UCSD-AML1 (cell line): ENCODE measurements at regions not wholly inside any gene's neighbourhood (a gene's known extent, or its start where the extent isn't known, plus 50 kb on each side); places are given as distances from the start of the nearest gene placed in this dataset.
"Not testable (repeated sequence)": the region's sequence is repeated elsewhere in the genome, so short reads cannot be mapped to it uniquely, and the experiment has no call there.

Experiments
- DNase-seq: peaks from one replicate; lab custom pipeline; 2025; ENCODE audit not compliant: unreplicated experiment; lab: John Stamatoyannopoulos, UW

DNA sequence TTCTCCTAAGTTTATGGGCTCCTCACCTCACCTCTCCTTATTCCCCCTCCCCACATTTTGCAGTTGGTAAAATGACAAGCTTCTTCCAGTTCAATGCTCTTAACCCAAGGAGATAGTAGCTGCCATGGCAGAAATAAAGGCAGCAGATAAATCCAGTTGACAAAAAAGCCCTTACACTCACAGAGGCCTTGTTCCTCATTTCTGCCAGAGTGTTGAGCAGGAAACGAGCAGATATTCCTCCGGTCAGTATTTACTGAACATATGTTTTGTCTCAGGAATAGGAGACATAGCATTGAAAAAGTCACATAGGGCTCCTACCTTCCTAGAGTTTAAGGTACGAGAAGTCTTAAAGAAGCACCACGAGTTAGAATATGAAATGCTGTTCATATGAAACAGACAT lies 493.7 kb upstream of the TNP1 start:
- DNase-seq: no peak

DNA sequence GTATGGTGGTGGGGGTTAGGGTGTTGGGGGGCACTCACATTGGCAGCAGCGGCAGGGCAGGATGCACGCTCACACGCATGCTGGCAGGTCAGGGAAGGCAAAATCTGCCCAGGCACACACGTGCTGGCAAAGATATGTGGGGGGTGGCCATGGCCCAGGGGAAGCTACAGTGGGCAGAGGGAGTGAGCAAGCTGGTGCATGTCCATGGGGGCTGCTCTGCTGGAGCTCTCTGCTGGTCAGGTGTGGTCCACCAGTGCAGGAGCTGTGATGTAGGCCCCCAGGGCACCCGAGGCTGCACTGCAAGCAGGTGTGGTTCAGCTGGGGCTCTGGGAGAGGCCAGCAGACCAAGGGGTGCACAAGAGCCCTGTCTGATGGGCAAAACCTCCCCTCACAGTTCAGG lies 491.5 kb upstream of the TNP1 start:
- no peak for DNase-seq

DNA sequence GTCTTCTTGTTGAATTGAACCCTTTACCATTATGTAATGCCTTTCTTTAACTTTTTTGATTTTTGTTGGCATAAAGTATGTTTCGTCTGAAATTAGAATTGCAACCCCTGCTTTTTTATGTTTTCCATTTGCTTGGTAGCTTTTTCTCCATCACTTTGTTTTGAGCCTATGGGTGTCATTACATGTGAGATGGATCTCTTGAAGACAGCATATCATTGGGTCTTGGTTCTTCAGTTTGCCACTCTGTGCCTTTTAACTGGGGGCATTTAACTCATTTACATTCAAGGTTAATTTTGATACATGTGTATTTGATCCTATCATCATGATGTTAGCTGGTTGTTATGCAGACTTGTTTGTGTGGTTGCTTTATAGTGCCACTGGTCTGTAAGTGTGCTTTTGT lies 489.4 kb upstream of the TNP1 start:
- DNase-seq: no peak

DNA sequence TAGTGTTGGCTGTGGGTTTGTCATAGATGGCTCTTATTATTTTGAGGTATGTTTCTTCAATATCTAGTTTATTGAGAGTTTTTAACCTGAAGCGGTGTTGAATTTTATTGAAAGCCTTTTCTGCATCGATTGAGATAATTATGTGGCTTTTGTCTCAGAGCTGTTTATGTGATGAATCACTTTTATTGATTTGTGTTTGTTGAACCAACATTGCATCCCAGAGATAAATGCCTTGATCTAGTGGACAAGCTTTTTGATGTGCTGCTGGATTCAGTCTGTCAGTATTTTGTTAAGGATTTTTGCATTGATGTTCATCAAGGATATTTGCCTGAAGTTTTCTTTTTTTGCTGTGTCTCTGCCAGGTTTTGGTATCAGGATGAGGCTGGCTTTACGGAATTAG lies 487.8 kb upstream of the TNP1 start:
- DNase-seq: not testable (repeated sequence)

DNA sequence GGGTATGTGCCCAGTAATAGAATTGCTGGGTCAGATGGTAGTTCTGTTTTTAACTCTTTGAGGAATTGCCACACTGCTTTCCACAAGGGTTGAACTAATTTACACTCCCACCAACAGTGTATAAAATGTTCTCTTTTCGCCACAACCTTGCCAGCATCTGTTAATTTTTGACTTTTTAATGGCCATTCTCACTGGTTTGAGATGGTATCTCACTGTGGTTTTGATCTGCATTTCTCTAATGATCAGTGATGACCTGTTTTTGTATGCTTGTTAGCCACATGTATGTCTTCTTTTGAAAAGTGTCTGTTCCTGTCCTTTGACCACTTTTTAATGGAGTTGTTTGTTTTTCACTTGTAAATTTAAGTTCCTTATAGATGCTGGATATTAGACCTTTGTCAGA lies 486.2 kb upstream of the TNP1 start:
- not testable (repeated sequence) for DNase-seq

DNA sequence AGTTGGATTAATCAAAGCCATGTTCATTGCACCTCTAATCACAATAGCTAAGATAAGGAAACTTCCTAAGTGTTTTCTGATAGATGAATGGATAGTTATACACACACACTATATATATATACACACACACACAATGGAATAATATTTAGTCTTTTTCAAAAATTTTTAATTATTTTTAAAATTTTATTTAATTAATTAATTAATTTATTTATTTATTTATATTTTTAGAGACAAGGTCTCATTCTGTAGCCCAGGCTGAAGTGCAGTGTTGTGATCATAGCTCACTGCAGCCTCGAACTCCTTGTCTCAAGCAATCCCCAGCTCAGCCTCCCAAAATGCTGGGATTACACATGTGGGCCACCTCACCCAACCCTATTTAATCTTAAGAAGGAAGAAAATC lies 481.0 kb upstream of the TNP1 start:
- DNase-seq: no peak

DNA sequence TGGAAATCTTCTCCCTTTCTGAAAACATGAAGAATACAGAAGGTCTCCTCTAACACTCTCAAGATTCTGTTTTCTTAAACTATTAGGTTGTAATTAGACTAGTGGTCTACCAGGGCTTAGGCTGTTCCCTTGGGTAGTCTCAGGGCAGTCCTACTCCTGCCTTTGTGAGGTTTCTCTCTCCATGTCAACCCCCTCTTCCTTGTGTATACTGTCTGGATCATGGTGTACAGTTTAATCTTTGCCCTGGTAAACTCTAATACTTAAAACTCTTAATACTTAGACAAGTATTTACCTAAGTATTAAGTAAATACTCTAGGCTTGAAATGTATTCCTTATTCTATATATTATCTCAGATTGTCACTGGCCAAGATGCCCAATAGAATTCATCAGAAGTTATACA lies 480.3 kb upstream of the TNP1 start:
- DNase-seq: no peak

DNA sequence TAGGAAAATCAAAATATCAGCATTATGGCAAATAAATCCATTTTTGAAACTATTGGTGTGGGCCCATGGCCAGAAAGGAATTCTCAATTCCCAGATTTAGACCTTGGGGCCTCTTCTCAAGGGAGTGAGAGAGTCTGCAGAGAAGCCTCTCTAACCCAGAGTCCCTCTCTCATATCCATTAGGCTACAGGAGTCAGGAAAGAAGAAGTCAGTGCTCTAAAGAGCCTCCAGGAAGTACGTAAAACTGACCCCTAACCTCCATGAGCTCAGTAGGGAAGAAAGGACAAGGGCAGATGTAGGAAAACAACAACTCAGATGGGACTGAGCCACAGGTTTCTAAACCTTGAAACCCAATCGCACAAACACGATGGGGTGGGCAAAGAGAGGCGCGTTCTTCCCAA lies 479.9 kb upstream of the TNP1 start:
- no peak for DNase-seq

DNA sequence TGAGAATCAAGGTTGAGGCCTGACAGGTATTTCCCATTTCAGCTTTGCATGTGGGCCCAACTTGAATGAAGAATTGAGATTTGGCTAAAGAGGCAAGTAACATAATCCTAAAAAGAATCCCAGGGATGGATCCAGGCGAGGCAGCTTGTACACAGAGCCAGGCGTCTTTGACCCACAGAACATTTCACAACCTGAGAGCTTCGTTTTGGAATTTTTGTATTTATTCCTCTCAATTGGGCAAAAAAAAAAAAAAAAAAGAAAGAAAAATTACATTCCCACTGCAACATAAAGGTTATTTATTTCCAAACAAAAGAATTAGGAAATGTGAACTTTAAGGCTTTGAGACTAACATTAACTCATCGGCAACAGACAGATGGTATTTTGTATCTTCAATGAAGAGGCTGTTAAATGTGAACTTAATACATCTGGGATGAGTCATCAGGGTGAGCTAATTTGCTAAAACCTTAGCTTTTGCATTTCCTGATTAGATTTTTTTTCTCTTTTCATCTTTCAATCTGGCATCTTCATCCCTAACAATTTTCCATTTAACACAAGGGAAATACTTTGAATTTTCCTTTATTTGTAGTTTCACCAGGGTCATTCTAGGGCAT lies 478.5 kb upstream of the TNP1 start:
- DNase-seq: no peak

DNA sequence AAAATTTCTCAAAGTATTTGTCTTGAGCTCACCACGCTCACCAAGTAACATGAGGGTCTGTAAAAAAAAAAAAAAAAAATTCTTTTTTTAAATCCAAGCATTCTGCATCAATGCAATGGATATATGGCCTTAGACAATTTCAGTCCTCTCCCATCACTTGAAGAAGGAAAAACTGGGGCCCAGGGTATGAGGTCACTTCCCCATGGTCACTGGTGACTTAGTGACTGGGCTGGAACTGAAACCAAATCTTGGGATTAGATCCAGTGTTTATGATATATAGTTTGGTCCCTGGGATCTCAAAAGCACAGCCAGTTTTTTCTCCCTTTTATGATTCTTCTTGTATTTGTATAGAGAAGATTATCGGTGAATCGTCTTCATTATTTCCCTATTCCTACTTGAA lies 477.9 kb upstream of the TNP1 start:
- no peak for DNase-seq

DNA sequence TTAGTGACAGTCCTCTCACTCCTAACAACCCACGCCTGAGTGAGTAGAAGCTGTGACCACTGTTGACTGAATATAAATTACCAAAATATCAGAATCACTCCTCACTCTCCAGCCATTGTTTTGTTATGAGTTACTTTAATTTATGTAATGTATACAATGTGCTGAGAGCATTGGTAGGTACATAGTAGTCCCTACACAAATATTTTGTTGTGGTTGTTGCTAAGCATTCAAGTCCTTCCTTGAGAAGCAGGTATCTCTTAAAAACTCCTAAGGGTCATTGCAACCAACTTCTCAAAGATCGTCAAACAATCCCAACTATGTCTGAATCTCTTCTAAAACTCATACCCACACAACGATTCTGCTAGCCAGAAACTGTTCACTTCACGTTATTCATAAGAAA lies 476.8 kb upstream of the TNP1 start:
- no peak for DNase-seq

DNA sequence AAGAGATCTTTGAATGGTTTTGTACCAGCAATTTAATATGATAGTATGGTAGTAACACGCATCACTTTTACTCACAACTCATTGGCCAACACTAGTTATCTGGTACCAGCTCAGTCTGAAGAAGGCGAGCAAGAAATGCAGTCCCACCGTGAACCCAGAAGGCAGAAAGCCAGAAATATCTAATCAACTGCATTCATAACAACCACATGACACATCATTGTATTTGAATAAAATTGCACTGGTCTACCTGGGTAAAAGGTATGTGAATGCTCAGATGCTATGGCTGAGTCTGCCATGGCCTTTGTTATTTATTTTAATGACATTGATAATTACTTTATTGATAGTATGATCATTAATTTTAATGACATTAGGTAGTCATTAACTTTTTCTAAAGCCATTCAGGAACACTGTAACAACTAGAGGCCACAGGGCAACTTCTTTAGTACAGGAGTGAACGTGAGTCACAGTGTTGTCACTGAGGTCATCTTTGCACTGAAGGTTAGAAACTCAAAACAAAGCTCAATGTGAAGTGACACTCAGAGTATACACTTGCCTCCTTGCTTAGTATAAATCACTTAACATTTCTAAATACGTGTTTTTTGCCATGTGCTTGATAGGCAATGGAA lies 475.6 kb upstream of the TNP1 start:
- DNase-seq: no peak

DNA sequence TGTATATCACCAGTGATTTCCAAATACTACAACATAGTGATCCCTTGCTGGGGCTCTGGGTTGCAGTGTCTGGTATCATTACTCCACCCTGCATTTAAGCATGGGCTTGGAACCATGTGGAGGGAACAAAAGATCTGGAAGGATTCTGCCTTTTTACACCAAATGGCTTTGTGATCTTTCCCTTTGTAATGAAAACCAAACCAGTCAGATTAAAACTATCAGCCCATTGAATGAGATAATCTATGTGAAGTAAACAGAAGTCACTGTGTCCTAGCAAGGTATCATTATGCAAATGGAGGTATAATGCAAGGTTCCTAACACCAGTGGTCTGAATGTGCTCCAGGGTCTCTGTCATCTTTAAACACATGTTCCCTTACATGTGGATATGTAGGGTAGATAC lies 474.7 kb upstream of the TNP1 start:
- DNase-seq: no peak

DNA sequence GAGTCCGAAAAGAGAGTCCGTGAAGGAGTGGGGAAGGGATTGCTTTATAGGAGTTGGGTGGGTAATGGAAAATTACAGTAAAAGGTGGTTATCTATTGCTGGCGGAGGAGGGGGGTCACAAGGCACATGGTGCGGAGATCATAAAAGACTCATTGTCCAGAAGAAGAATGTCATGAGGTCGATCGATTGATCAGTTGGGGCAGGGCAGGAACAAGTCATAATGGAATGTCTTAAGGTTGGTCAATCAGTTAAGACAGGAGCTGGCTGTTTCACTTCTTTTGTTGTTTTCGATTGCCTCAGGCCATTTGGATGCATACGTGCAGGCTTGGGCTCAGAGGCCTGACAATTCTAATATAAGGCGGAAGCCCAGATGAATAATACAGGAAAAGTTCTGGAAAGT lies 473.0 kb upstream of the TNP1 start:
- DNase-seq: no peak

DNA sequence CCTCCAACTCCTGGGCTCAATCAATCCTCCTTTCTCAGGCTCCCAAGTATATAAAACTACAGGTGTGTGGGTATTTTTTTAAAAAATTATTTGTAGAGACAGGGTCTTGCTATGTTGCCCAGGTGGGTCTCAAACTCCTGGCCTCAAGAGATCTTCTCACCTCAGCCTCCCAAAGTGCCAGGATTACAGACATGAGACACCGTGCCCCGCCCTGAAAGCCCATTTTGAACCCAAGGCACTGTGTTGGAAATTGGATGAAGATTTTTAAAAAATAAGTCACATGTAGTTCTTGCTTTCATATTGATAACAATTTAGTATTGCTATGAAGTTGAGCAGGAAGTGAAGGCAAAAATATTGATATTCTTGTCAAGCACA lies 472.5 kb upstream of the TNP1 start:
- DNase-seq: no peak

DNA sequence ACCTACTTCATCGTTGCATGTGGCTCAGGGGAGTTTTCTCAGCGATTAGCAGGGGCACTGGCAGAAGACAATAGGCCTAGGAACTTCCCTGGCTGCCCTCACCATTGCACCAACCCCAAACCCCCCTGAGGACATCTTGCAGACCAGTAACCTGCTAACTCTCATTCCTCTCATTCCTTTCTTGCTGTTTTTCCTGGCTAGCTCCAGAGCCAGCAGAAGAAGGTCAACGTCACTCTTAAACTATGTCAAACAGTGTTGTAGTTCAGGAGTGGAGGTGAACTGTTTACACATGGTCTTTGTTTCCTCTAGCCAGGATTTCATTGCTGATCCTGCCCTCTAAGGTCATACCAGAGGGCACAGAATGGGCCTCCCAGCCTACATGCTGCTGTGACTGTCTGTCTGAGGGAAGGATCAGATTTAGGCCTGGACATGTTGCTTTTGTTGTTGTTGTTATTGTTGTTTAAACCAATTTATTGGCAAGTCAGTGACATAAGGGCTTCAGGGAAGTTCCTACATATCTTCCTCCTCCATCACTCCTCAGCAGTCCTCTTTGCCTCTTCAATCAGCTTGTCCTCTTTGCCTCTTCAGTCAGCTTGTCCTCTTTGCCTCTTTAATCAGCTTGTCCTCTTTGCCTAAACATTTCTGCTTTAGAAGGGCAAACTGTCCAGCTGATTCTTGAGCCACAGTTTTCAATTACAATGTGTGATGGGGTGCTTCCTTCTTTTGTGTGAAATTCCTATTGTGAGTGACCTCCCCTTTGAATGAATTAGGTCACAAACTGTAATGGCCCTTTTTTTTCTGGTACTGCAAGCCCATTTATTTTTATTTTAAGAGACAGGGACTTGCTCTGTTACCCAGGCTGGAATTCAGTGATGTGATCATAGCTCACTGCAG lies 471.9 kb upstream of the TNP1 start:
- DNase-seq: no peak

DNA sequence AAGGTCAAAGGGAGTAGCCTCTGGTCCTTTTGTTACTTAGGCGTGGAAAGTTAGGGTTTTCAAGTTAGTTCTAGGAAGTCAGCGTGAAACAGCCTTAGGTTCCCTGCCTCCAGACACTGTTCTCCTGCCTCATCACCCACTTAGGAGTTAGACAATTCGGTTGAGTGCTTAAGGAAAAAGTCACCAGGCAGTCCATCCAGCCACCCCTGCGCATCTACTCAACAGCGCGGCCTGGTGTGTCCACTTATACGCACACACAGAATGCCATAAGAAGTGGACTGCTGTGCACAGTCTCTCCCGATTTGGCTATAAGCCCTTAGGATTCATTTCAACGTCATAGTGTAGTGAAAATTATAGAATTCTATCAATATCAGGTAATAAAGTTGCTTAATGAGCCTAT lies 470.8 kb upstream of the TNP1 start:
- DNase-seq: no peak

DNA sequence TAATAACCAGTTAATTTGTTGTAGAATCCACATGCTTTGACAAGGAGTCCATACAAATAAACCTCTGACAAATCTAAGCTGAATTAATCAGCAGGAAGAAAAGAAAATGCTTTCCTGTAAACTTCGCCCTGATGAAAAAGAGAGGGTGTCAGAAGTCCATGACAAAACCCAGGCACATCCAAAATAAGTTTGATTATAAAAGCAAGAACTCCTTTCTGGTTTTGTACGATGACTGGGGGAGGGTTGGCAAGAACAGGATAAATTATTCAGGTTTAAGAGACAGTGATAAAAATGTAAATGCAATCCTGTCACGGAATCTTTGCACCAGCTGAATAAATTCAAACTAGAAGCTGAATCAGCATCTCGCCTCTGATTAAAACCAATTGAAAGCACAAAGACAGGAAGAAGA lies 469.2 kb upstream of the TNP1 start:
- DNase-seq: no peak

DNA sequence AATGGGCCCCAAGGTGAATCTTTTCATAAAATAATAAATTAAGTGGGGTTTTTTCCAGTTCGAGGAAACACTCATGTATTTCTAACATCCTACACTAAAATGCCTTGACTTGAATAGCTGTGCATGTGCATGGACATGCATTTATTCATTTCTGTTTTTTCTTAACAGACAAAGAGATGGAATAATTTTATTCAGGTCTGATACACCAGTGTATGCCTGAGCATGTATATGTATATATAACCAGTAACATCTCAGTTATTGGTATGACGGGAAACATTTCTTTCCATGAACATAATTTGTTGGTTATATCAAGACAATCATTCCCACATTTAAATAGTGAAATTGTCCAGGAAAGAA lies 468.7 kb upstream of the TNP1 start:
- no peak for DNase-seq

DNA sequence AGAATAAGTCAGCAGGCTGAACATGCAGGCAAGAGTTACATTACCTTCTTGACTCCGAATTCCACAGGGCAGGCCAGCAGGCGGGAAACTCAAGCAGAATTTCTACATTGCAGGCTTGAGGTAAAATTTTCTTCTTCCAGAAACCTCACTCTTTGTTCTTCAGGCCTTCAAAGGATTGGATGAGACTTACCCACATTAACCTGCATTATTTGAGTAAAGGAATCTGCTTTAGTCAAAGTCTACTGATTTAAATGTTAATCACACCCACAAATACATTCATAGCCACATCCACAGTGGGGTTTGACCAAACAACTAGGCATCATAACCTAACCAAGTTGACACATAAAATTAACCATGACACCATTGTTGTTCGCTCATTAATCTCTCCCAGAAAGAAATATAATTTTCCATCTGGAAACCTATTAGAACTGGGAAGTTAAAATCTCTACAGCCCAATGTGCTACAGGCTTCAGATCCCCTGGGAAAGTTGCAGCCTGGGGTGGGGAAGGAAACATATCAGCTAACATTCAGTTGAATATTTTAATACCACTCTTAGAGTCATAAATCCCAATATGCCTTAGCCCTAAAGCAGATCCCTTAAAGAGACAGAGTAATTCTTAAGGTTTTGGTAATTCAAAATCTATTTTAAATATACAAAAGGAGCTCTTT lies 468.2 kb upstream of the TNP1 start:
- DNase-seq: no peak

DNA sequence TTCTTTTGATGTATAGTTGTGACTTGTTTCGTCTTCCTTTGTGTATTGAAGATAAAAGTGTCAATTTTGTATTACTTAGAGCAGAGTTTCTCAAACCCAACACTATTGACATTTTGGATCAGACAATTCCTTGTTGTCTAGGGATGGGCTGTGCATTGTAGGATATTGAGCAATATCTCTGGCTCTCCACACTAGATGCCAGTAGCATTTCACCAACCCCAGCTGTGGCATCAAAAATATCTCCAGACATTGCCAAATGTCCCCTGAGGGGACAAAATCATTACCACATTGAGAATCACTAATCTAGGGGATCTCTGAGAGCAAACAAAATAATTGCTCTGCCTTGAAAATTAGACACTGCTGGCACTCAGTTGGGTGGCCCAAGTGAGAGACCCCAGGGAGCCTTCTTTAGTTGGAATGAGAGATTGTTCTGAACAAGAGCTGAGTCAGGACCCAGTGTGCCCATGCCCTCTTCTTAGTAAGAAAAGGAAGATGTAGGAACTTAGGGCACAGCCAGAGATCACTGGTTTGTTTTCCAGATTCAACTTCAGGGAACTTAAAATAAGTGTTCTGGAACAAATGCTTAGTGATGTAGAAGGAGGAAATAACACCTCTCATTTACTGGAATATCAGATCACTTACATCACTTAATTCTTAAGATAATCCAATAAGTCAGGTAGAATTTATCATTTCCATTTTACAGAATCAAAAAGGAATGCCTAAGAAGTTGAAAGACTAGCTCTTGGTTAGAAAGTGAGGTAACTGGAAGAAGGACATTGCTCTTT lies 466.6 kb upstream of the TNP1 start:
- no peak for DNase-seq
